TTC549 (cell line): ENCODE measurements at regions not wholly inside any gene's neighbourhood (a gene's known extent, or its start where the extent isn't known, plus 50 kb on each side); places are given as distances from the start of the nearest gene placed in this dataset.

ENCODE experiments used
- FAIRE-seq: peaks from 2 replicates; lab custom pipeline; 2012; peaks lifted over from hg19 to GRCh38; lab: Jason Lieb, UNC

DNA sequence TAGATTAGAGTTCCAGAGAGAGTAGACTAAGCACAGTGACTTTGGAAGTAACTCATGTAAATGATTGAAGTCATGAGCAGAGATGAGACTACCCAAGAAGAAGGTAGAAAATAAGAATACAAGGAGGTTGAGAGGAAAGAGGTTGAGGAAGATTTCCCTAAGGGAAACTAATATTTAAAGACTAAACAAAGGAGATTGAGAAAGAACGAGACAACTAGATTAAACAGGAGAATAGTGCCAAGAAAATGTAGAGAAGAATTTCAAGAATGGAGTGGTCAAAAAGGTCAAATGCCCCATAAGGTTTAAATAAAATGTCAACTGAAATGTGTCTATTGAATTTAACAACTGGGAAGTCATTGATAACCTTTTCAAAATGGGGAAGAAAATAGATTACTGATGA is 59.0 kb downstream of the RPS29 start:
- FAIRE-seq, result no peak

DNA sequence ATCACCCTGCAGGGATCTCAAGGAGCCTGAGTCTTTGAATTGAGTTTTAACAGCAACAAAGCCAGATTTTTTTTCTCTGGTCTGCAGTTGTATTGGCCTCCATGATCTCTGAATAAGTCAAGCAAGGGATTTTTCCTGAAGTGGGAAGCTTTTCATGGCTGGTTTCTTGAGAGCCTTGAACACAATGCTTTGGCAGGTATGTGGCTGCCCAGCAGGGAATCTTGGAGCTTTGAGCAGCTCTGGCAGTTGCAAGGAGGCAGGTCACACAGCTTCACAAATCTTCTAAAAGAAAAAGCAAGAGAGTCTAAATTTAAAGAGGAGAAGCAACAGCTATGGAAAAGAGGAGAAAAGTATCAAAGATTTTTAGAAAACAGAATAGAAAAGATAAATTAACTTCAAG is 60.1 kb downstream of the RPS29 start:
- FAIRE-seq, result no peak

DNA sequence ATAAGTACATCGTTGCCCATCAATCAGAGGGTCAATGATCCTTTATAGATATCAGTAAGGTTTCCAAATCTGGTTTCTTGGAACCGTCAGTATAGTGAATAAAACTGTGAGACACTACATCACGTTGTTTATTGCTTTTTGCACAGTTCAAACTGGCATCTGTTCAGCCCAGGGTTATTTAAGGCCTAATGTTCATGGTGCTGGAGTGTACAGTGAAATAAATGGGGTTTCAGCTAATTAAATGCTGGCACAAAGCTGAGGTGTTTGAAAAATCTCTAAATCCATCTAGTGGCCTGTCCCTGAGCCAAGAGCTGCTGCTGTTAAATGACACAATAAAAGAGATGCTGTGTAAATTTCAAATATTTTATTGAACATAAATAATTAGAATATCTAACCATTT is 69.9 kb downstream of the RPS29 start:
- no peak for FAIRE-seq

DNA sequence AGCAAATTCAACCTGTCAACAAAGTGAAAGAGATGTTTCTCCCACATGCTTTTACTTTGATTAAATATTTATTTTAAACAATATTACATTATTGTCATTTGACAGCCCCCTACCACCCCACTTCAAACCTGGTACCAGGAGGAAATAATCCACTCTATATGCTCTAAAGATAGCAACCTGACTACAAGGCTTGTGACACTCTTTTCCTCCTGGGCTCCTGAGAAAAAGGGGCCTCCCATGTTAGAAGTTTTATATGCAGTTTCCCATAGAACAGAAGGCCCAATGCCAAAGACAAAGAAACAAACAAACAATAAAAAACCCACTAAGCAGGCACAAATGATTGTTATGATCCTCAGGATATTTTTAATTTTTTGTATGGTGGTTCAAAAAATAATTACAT is 73.6 kb downstream of the RPS29 start:
- no peak for FAIRE-seq

DNA sequence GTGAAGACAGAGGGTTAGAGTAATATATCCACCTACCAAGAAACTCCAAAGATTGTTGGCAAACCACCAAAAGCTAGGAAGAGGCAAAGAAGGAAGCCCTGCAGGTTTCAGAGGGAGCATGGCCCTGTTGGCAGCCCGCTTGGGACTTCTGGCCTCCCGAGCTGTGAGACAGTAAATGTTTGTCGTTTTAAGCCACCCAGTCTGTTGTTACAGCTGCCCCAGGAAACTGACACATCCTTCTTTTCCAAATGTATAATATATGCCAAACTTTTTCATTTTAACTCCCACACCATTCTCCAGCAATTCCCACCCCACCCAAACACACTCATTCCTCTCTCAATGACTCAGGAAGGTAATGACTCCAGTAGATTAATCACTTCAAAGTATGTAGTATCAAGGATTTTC is 74.0 kb downstream of the RPS29 start:
- no peak for FAIRE-seq

DNA sequence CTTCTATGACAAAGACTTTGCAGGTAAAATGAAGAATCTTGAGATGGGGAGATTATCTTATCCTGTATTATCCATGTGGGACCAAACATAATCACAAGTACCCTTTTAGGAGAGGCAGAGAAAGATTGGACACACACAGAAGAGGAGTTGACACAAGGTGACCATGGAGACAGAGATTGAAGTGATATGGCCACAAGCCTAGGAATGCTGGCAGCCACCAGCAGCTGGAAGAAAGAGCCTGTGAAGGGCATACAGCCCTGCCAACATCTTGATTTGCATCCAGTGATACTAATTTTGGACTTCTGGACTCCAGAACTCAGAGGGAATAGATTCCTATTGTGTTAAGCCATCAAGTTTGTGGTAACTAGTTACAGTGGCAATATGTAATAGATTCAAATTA is 78.1 kb downstream of the RPS29 start:
- FAIRE-seq, result no peak

DNA sequence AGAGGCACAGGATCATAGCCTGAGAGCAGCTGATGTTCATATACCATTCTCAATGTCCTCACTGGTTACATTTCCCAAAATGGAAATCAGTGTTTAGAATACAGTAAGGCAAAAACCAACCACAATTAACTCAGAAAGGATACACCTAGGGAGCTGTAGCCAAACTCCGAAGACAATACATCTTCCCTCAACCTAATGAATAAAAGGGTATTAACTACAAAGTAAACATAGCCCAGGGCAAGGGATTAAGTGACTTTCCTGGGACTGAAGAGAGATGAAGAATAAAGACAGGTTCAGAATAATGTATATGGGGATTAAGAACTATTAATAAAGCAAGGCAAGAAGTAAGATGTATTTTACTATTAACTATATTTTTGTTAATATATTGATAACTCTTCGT is 79.5 kb downstream of the RPS29 start:
- no peak for FAIRE-seq

DNA sequence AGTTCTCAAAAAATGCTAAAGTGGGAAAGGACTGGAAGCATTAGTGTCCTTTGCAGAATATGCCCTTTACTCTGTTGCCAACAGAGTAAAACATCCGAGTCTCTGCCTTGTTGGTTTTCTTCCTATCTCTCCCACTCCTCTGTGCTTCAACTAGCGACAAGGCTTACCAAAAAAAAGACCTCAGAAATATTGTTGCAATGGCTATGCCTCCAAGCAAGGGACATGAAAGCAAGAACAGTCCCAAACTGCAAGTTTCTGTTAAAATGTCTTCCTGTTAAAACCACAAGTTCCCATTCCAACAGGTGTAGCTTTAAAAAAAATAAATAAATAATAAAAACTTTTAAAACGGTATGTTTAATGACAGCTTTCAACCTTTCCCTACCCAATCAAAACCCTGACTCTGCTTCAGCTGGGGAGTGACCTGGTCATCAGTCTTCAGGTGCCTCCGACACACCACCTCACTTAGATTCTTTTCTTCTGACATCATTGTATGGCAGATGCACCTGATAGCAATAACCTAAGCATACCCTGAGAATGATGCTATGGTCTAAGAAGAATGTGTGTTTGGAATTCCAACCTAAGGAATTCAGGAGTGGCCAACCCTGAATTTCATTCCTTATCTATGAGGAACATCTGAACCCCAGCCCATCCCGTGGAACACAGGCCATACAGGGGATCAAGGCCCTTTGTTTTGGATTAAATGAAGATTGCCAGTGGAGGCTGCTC is 81.0 kb downstream of the RPS29 start:
- FAIRE-seq, result no peak

DNA sequence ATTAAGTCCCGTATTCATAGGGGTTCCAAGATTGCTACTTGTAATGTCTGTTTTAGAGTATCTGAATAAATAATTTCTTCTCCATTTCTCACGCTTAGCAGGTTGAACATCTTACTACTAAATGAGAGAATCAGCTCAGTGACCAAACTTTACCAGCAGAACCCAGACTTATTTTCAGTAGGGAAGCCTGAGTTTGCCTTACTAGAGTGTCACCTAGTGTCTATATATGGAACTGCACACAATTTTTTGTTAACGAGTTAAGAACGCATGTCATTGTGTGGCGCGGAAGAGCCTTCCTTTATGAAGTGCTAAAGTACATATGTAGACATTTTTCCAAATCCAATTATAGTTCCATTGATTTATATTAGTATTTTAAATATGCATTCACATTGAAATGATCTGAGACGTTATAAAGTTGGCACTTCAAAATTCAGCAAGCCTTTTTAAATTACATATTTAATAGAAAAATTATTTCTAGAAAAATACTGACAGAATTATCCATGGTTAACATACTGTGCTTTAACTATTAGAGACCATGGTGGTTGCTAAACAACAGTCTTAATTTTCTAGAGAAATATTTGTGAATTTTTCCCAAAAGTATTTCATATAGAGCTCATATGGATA is 88.3 kb downstream of the RPS29 start:
- FAIRE-seq, result peak; percentile 92

DNA sequence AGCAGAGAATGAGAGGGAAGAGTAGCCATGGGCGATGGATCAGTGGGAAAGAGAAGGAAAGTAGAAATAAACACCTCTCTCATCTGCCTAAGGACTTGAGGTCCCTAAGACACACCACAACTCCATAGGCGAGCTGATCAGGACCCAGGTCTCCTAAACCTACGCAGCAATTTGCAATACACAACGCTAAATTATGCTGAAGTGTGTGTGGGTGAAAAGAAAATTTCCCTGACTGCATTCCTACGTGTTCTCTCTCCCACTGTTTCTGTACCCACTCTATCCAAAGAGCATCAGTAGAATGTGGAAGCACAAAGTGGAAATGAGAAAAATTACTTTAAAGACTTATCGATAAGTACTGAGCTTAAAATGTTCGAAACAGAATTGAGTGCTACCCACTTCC is 88.9 kb downstream of the RPS29 start:
- FAIRE-seq, result no peak

DNA sequence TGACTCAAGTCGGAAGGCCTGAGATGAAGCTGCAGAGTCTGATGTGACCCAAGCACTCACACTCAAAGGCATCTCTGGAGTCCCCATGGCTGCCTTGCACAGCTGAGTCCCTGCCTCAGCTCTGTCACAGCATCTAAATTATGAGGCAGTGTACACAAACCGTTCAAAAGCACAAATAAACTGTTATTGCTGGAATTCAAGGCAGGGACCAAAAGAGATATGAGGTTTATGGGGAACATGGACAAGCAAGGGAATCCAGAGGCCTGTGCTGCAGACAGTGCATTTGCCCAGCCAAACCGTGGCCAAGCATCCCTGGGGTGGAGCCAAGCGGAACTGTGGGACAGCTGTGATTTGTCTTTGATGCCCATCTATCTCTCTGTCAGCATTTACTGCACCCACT is 91.3 kb downstream of the RPS29 start:
- no peak for FAIRE-seq

DNA sequence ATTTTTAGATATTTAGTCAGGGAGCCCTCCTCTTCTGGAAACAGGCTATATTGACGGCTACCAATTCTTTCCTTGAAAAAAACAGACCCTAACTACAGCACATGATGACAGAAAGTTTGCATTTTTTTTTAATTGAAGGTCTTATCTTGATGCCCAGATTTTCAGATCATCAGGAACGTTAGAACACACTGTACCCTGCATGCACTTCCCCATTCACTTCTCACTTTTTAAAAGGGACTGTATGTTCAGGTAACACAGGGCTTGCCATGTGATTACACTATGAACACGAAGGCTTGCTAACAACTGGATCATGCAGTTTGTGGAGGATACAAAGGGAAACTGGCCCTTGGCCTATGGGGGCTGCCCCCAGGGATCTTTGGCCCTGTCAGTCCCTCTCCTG is 92.6 kb downstream of the RPS29 start:
- no peak for FAIRE-seq

DNA sequence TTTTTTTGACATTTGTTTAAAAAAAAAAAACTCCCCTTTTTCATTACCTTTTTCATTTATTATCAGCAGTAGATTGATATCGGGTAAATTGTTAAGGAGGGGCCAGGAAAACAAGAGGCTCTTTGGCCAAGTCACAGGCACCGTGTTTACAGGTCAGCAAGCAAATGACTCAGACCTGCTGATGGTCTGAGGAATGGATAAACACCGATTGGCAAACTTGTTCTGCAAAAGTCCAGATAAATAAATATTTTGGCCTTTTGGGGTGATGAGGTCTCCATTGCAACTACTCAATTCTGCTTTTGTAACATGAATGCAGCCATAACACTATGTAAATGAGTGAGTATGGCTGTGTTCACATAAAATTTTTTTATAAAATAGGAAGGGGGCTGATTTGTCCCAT is 94.0 kb downstream of the RPS29 start:
- FAIRE-seq, result no peak

DNA sequence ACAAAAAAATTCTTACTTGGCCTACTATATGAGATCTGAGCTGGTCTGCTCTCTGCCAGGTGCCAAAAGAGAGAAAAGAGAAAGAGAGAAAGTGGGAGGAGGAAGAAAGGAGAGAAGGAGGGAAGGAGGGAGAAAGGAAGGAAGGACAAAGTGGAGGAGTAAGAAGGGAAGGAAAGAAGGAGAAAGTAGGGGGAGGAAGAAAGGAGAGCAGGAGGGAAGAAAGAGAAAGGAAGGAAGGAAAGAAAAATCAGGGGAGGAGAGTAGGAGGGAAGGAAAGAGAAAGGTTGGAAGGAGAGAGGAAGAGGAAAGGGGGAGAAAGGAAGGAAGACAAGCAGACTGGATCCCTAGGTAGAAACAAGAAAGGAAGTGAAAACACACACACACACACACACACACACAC is 96.8 kb downstream of the RPS29 start:
- no peak for FAIRE-seq

DNA sequence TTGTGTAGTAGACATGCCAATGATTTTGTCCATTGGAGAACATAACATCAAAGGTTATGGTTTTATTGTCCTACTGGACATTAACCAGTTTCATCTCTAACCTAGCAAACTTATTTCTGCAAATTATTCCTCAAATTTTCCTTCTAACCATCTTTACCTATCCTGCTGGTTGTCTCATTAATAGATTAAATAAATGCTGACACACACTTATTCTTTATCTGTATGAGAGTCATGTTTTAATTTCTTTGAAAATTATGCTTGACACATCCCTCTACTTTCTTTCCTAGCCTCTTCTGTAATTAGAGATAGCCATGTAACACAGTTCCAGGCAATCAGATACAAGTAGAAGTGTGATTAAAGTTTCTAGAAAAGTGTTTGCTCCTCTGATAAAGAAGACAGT is 98.9 kb downstream of the RPS29 start:
- FAIRE-seq, result no peak

DNA sequence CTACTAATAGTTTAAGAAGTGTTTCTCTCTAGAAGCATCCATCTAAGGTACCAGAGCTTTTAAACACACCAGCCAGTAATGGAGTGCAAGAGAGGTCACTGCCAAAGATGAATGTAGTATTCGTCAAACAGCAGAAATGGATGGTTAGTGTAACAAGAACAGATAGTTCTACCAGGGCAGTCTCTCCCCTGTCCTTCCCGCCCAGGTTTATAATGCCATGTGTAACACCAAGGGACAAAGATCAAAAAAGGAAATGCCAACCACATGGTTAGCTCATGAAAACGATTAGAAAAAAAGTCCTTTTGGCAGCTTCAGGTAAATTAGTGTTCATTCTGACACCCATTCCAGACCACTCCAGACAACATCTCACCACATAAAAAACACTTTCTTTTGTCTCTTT is 100.9 kb downstream of the RPS29 start:
- no peak for FAIRE-seq

DNA sequence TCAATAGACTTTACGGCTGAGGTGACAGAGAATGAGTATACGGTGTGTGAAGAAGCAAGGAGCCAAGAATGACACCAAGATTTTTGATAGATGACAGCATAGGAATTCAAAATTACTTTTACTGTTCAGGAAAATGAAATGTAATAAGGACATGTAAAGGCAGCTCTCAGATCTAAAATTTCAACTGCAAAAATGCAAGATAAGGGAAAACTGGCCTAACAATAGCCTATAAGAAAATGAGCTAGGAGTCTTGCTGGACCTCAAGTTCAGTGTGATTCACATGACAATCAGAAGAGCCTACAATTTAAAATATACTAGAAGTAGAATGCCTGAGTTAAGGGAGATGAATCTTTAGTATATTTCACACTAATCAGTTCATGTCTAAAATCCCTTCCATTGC is 102.0 kb downstream of the RPS29 start:
- no peak for FAIRE-seq

DNA sequence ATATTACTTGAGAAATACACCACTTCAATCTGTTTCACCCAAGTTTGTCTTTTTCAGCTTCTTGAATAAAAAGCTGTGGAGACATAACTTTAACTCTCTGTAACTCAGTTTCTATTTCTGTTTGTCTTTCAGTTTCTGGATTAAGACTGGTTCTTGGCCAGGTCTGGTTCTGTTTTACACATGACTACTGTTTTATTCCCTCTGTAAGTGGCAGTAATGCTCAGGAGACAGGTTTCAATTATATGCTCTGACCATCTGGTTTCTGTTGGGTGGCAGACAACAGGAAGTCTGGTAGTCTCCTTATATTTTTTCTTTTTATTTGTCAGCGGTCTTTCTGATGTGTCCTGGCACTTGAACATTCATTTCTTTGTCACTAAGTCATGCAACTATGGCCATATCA is 102.9 kb downstream of the RPS29 start:
- FAIRE-seq, result no peak

DNA sequence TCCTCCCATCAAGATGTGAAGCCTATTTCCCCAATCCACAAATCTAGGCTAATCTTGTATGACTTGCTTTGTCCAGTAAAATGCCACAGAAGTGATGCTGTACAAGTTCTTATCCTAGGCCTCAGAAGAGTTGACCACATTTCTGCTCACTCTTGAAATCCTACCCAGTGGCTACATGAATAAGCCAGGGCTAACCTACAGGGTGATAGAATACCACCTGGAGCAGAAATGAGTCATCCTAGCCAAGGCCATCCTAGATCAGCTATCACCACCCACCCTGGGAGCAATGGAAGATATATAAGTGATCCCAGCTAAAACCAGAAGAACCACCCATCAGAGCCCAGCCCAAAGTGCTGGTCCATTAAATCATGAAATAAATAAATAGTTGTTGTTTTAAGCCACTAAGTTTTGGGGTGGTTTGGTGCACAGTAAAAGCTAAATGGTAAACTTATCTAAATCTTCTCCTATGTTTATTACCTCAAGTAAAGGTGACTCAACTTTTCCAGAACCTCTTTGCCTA is 105.1 kb downstream of the RPS29 start:
- no peak for FAIRE-seq

DNA sequence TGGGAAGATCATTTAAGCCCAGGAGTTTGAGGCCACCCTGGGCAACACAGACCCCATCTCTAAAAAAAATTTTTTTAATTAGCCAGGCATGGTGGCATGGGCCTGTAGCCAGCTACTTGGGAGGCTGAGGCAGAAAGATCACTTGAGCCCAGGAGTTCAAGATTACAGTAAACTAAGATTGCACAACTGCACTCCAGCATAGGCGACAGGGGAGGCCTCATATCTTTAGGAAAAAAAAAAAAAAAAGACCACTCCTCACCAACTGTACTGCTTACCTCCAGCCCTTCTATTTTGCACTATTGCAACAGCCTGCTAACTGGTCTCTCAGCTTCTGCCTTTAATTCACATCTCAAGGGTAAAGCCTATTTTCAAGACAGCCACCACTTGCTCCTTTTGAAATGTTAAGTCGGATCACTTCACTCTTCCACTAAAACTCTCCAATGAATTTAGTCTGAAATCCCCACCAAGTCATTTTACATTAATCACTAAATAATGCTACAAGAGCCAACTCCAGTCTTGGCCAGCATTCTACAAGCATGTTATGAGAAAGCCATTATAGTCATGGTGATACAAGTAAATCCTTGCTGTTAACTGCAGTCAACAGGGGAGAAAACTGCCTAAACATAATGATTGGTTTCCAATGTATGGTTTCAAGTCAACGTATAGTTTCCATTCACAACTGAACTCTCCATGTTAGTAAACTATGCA is 106.0 kb downstream of the RPS29 start:
- no peak for FAIRE-seq

DNA sequence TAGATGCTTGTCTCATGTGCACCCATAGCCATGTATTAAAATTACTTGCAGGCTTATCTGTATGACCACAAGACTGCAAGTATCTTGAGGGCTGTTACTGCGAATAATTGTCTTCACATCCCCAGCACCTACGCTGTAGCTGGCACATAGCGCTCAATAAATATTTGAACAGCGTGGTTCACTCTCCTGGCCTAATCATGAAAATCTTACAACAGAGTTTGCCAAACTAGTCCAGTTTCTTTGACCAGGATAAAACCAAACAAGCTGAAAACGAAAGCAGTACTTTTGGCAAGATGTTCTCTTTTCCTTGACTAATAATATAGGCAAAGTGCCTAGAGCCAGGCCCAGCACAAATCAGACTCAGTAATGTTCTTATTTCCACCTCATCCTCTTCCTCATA is 106.7 kb downstream of the RPS29 start:
- FAIRE-seq, result no peak

DNA sequence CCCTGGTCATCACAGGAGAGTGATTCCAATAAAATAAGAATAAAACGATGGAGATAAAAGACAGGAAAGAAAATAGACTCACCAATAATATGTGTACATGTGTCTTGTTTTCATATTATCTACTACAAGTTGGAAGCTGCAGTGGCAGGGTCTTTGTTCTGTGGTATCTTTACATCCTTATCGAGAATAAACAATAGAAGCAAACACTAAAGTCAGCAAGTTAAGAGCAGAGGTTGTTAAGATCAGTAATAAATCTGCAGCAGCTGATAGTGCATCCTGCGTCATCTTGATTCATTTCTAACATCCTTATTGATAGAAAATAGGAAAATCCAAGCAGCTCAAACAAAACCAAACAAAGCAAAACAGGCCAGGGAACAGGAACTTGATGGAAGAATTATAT is 107.4 kb downstream of the RPS29 start:
- FAIRE-seq, result no peak

DNA sequence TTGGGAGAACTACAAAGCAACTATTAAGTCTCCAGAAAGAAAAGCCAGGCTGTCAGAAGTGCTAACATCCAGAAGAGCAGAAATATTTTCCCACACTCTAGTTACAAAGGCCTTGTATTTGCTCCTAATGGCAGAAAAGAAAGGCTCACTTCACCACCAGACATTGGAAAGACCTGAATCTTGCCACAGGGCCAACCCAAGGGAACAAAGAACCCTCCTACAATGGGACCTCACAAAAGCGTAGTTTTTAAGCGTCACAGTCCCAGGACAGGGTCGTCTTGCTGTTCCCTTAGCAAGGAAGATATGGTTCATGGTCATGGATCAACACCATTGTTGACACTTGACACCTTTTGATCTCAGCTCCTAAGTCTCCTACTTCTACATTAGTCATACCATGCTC is 119.1 kb downstream of the RPS29 start:
- FAIRE-seq, result no peak

DNA sequence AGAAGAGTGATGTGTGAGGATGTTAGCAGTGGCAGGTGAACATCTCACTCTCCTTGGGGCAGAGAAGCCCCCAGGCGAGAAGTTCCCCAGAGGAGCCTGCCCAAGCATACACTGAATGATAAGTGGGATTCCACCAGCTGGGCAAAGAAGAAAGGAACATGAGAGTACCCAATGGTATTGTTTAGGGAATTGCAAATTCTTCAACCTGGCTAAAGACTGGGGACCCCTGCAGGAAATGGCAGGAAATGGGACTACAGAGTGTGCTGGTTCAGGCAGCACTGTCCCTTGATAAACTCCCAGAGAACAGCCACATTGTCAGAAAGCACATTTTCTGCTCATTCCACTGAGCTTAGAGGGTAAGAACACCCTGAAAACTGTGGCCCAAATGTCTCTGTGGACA is 121.3 kb downstream of the RPS29 start:
- no peak for FAIRE-seq
